Bronchial epithelial cell (primary cell): ENCODE measurements at regions not wholly inside any gene's neighbourhood (a gene's known extent, or its start where the extent isn't known, plus 50 kb on each side); places are given as distances from the start of the nearest gene placed in this dataset.
A peak's percentile ranks its signal among the peaks of the same experiment; 100 is the strongest.

Source experiments
- DNase-seq: peaks from one replicate; pipeline ENCODE4 v3.0.0-alpha.2; 2010; ENCODE audit warnings: low read depth
- FAIRE-seq: peaks from 2 replicates; lab custom pipeline; 2011; peaks lifted over from hg19 to GRCh38; lab: Jason Lieb, UNC
- H3K27me3 ChIP-seq: 2 replicates; pipeline ENCODE4 v1.5.1; 2011; ENCODE audit warnings: low read length; ENCODE audit not compliant: control insufficient read depth, insufficient read depth
- H3K36me3 ChIP-seq: 2 replicates; pipeline ENCODE4 v1.5.1; 2011; ENCODE audit warnings: low read length; ENCODE audit not compliant: control insufficient read depth, insufficient read depth
- H3K4me3 ChIP-seq: 2 replicates; pipeline ENCODE4 v1.5.1; 2011; ENCODE audit warnings: mild to moderate bottlenecking, low read depth, low read length, control low read depth
- TF ChIP-seq, protein P1 (sequence below): IDR thresholded peaks from 2 replicates; pipeline ENCODE4 v1.5.1; 2011; ENCODE audit warnings: mild to moderate bottlenecking, moderate library complexity, low read length, control low read depth, inconsistent platforms; ENCODE audit not compliant: insufficient read depth, severe bottlenecking

DNA sequence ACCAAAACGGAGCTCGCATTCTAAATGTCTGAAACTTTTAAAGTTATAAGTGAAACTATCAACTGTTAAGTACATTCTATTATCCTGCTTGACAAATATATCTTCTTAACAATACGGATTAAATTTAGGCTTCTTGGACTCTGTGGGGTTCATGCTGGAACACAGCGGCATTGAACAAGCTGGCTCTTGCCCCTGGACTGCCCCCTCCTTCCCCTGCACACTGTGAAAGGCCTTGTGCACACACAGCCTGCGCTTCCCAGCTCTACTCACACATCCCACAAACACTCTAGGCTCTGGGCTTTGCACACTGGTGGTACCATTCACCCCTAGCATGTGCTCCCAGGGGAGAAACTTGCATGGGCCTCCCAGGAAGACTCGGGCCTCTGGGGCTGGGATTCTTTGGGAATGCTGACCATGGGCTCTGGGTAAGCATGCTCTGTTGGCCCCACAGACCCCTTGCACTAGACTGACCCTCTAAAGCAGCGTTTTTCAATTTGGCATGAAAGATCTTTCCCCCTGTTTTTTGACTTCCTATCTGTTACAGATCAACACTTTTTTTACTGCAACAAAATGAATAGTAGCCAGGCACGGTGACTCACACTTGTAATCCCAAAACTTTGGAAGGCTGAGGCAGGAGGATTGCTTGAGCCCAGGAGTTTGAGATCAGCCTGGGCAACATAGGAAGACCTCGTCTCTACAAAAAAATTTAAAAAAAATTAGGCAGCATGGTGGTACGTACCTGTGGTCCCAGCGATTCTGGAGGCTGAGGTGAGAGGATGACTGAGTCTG lies 96.2 kb upstream of the CPM start:
- TF ChIP-seq, protein P1, sequence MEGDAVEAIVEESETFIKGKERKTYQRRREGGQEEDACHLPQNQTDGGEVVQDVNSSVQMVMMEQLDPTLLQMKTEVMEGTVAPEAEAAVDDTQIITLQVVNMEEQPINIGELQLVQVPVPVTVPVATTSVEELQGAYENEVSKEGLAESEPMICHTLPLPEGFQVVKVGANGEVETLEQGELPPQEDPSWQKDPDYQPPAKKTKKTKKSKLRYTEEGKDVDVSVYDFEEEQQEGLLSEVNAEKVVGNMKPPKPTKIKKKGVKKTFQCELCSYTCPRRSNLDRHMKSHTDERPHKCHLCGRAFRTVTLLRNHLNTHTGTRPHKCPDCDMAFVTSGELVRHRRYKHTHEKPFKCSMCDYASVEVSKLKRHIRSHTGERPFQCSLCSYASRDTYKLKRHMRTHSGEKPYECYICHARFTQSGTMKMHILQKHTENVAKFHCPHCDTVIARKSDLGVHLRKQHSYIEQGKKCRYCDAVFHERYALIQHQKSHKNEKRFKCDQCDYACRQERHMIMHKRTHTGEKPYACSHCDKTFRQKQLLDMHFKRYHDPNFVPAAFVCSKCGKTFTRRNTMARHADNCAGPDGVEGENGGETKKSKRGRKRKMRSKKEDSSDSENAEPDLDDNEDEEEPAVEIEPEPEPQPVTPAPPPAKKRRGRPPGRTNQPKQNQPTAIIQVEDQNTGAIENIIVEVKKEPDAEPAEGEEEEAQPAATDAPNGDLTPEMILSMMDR: no peak
- Histone ChIP-seq H3K36me3 (no peaks in the 10 kb centered on the region), H3K4me3 (no peak overlapping the region), H3K27me3 (no peaks in the 10 kb centered on the region)
- DNase-seq (peak; percentile 73), FAIRE-seq (no peak)

DNA sequence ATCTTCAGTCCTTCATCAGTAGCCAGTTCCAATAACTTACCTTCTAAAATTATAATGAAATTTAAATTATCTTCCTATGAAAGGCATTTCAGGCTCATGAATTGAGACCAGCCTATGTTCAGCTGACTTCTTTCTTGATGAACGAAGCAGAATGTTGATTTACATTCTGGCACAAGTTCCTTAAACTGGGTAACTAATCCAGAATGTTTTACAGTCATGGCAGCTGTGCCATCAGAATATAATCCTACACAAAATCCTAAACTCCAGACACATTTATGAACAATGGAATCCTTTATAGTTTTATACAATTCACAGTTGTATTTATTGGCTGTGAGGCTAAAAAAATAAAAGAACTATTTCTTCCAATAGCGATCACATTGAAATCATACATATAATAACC lies 97.3 kb upstream of the CPM start:
- no peak overlapping the region for H3K4me3 ChIP-seq
- DNase-seq: no peak
- TF ChIP-seq, protein P1: no peak
- no peaks in the 10 kb centered on the region for H3K36me3 ChIP-seq
- H3K27me3 ChIP-seq: no peaks in the 10 kb centered on the region
- no peak for FAIRE-seq

DNA sequence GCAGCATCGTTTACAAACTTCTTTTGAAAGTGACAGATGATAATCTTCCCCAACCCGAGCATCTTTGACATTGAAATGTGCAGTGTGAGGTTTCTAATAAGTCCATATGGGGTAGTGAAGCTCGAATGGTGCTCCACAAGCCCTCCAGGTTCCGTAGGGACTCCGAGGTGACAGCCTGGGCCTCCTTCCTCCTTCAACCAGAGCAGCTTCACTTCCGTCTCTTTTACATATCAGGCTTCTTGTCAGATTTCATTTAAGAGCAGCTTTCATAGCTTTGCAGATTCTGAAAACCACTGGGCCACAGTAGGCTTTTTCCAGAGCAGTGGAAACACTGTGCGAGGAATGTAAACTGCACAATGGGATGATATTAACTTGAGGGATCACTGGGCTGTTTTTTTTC lies 103.6 kb upstream of the CPM start:
- H3K36me3 ChIP-seq: no peaks in the 10 kb centered on the region
- FAIRE-seq (no peak), DNase-seq (no peak)
- TF ChIP-seq, protein P1: no peak
- H3K27me3 ChIP-seq: no peaks in the 10 kb centered on the region
- H3K4me3 ChIP-seq: no peak overlapping the region

DNA sequence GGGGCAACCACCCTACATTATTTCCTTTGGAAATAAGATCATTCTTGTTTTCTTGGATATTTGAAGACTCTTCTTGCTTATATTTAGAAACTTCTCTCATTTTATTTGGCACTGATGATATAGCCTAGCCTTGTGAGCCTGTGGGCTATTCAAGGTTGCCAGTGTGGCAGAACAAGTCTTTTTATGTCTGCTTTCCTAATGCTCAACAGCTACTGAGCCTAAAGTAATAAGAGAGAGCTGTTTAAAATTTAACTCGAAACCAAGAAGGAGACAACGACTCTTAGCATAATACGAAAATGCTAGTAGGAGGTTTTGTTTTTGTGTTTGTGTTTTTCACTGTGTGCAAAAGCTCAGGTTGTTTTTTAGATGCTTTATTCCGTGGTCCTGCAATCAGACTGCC lies 104.0 kb upstream of the CPM start:
- DNase-seq: no peak
- H3K4me3 ChIP-seq: no peak overlapping the region
- no peaks in the 10 kb centered on the region for H3K36me3 ChIP-seq
- TF ChIP-seq, protein P1: no peak
- FAIRE-seq: no peak
- H3K27me3 ChIP-seq: no peaks in the 10 kb centered on the region

DNA sequence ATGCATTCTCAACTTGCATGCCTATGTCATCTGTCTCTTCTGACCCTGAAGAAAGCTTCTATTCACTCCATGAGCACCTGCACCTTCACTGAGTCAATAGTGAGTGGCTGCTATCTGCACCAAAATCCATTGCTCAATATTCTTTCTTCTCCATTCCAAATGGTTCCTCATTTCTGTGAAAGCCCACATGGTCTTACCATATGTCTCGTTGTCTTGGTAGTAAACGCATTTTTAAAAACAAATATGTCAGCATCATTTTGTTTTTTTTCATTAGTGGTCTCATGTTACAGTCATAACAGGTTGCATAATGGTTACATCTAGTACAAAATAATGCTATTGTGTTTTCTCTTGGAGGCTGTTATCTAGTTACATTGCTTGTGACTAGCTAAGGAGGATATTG lies 106.9 kb upstream of the CPM start:
- FAIRE-seq (no peak), DNase-seq (no peak)
- Histone ChIP-seq H3K36me3 (no peaks in the 10 kb centered on the region), H3K27me3 (no peaks in the 10 kb centered on the region), H3K4me3 (no peak overlapping the region)
- TF ChIP-seq, protein P1: no peak

DNA sequence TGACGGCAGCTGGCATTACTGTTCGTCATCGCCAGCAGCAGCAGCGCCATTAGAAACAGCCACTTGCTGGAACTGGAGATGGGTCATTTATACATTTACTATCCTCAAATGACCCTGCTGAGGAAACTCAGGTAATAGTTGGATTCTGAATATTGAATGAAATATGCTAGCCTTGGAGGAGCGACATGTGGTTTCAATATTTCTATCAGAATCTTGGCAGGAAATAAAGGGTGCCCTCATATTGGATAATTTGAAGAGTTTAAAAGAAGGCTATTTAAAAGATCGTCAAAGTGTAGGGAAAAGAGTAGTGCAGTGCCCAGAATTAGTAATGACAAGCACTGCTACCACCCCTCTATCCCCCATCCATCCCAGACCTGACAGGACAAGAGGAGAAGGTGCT lies 109.6 kb upstream of the CPM start:
- DNase-seq (no peak), FAIRE-seq (no peak)
- H3K4me3 ChIP-seq: no peak overlapping the region
- TF ChIP-seq, protein P1: no peak
- no peaks in the 10 kb centered on the region for H3K36me3 ChIP-seq
- H3K27me3 ChIP-seq: no peaks in the 10 kb centered on the region
